ENCODE measurements at regions not wholly inside any gene's neighbourhood (a gene's known extent, or its start where the extent isn't known, plus 50 kb on each side); places are given as distances from the start of the nearest gene placed in this dataset.

GRCh38 chr17:79498854-79499253 lies 112.0 kb downstream of the RBFOX3 start:
- DNase-seq (ENCODE audit: low spot score) = no peak
- no peak for TF ChIP-seq CTCF (IDR thresholded peaks at IDR 0.05)
- ATAC-seq (ENCODE audit: low FRiP score) = no peak

DNA sequence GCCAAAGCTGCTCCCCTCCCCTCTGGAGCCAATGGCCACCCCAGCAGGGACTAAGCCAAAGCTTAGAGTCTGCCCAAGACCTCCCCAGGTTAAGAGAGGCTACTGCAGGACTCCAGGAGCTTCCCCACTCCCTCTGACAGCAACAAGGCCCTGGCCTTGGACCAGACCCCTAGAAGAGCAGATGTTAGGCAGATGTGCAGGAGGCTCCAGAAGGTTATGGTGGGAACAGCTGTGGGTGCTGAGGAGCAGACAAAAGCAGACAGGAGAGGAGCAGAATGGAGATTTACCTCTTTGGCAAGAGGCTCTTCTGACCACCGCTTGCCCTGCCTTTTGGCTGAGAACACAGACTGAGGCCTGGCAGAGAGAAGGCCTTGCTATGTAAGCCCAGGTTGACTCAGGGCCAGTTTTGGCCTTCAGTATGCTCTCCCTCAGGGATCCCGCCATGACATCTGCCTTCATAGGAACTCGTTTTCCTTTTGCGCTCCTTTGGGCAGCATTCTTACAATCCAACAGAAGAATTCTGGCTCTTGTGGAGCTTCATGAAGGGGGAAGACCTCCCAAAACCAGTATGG lies 113.0 kb downstream of the RBFOX3 start:
- no peak for TF ChIP-seq CTCF (IDR thresholded peaks at IDR 0.05)
- ATAC-seq (ENCODE audit: low FRiP score) = no peak
- DNase-seq (ENCODE audit: low spot score) = no peak

DNA sequence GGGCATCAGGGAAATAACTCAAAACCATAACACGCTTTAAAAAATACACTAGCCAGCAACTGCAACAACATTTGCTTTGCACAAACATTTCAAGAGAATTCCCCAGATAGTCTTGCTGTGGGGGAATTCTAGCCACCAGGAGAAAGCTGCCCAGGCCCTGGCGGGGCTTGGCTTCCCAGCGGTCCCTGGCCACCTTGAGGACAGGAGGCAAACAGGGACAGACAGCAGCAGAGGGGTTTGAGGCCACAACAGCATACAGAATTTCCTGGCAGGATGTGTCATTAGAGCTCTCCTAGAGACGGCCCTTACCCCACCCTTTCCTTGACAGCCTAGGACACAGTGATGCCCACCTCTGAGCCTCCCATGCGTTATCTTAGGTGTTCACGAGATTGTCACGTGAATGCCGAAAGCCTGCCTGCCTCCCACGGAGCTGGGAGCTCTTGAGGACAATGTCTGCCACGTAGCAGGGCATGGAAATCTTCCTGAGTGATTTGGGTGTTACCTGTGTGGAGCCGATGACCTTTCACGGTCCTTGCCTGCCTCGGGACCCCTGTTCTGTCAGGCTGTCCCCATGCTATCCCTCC lies 114.3 kb downstream of the RBFOX3 start:
- TF ChIP-seq CTCF (IDR thresholded peaks at IDR 0.05) = no peak
- no peak for ATAC-seq (ENCODE audit: low FRiP score)
- no peak for DNase-seq (ENCODE audit: low spot score)

DNA sequence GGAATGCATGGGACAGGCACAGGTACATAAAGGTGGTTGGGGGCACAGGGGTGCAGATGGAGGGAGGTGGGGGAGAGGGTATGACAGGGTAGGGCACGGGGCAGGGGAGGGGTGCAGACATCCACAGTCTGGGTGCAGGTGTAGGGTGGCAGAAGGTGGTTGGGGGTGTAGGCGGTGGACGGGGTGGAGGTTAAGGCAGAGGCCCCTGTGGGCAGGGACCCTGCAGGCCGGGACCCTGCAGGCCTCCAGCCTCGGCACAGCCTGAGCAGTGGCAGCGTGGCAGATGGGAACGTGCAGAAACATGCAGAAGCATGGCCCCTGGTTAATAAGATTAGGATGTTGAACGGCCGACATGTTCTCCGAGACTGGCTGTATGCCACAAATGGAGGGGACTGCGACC lies 115.2 kb downstream of the RBFOX3 start:
- DNase-seq (ENCODE audit: low spot score) = no peak
- ATAC-seq (ENCODE audit: low FRiP score) = no peak
- TF ChIP-seq CTCF (IDR thresholded peaks at IDR 0.05) = no peak

DNA sequence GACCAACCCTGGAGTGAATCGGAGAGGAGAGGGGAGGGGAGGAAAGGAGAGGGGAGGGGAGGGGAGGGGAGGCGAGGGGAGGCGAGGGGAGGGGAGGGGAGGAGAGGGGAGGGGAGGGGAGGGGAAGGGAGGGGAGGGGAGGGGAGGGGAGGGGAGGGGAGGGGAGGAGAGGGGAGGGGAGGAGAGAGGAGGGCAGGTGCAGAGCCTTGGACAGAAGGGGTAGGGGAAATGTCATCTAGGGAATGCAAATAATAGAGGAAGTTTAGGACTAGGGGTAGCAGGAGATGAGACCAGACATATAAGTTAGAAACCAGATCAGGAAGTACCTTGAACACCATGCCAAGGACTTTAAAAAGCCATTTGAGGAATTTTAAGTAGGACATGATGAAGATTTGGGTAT lies 119.8 kb downstream of the RBFOX3 start:
- no peak for ATAC-seq (ENCODE audit: low FRiP score)
- DNase-seq (ENCODE audit: low spot score) = no peak
- no peak for TF ChIP-seq CTCF (IDR thresholded peaks at IDR 0.05)

GRCh38 chr17:79490530-79490929 lies 120.3 kb downstream of the RBFOX3 start:
- no peak for TF ChIP-seq CTCF (IDR thresholded peaks at IDR 0.05)
- DNase-seq (ENCODE audit: low spot score) = no peak
- no peak for ATAC-seq (ENCODE audit: low FRiP score)

DNA sequence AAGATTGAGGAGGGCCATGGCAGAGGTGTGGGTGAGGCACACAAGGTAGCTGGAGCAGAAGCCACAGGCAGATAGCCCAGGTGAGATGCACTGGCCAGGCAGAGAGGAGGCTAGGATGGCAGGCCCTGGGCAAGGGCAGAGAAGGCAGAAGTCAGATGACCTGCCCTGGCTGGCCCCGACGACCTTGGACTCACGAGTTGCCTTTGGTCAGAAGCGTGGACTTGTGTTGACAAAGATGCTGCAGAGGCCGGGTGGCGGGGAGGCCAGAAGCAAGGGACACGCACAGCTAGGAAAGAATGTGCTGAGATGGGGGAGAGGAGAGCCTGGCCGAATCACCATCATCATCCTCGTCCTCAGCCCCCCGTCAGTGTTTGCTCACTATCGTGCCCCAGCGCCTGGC lies 123.7 kb downstream of the RBFOX3 start:
- TF ChIP-seq CTCF (IDR thresholded peaks at IDR 0.05) = no peak
- no peak for ATAC-seq (ENCODE audit: low FRiP score)
- DNase-seq (ENCODE audit: low spot score) = no peak
